ENCODE measurements at regions not wholly inside any gene's neighbourhood (a gene's known extent, or its start where the extent isn't known, plus 50 kb on each side); places are given as distances from the start of the nearest gene placed in this dataset.

- DNase-seq: peak in 1 of 2 experiments; percentile 5
These were observed 1278.6 kb downstream of the PCDH7 start for GRCh38 chr4:31998807-31999206.

DNA sequence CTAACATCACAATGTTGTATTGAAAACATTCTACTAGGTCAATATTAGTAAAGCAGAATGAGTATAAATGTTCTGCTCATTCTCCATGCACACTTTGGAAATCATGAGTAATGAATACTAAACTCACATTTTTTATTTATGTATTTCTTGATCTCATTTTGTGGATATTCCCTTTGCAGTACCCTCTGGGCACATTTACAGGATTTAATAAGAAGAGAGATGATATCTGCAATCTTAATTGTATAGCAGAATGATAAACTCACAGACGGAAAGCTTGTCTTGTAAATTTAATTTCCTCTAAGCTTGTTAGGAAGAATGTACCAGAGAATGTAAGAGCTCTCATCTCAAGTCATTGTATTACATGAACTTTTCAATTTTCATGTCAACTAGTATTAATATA lies 1279.7 kb downstream of the PCDH7 start:
- DNase-seq: no peak

- DNase-seq: no peak
These were observed 1280.8 kb downstream of the PCDH7 start for GRCh38 chr4:32000846-32001488.

DNA sequence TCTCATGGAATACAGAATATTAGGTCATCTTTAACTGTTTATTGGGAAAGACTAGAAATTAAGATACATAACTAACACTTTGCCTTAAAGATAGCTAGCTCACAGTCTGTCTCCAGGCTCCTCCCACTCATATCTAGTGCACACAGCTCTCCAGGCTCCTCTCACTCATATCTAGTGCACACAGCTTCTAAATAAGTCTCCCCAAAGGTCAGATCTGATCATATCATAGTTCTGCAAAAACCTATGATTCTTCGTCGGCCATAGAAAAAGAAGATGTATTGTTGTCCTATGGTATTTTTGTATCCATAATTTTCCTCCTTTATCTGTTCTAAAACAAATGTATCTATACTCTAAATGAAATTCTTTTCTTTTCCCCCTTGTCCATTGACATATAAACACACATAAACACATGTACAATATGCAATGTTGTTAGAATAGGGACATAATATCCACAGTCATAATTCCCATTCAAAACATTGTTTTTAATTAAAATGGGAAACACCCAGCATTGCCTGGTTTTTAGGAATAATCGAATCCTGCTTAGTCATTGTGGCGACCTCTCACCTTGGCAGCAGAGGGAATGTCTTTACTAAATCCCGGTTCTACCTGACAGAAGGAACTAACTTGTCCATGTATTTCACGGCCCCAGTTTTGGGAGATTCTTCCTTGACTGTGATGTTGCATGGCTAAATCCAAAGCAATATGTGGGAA lies 1282.0 kb downstream of the PCDH7 start:
- DNase-seq: no peak

DNA sequence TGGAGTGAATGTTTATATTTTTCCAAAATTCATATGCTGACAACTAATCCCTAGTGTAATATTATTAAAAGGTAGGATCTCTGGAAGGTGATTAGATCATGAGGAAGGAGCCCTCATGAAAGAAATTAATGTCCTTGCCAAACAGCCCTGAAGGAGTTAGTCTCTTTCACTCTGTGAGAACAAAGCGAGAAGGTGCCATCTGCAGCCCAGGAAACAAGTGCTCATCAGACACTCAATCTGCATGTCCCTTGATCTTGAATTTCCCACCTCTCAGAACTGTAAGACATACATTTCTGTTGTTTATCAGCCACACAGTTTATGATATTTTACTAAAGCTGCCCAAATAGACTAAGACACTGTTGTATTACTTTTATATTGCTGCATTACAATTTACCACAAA lies 1283.4 kb downstream of the PCDH7 start:
- DNase-seq: no peak

- no peak for DNase-seq
These were observed 1290.1 kb downstream of the PCDH7 start for GRCh38 chr4:32010221-32010620.

DNA sequence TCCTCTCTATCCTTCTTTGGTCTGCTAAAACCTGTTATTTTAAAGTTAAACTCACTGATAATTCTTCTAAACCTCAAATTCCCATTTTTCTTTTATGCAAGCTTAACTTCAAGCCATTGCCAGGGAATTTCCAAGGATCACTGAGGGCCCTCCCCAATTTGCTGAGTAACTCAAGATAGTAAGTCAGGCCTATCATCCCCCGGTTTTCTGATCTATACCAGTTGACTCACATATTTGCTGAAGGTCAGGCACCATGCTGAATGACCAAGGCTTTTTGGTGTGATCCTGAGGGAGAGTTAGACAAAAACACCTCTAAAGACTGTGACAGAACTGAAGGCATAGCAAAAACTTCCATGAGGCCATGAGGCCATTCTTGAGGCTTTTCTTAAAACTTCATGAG lies 1301.9 kb downstream of the PCDH7 start:
- no peak for DNase-seq

DNA sequence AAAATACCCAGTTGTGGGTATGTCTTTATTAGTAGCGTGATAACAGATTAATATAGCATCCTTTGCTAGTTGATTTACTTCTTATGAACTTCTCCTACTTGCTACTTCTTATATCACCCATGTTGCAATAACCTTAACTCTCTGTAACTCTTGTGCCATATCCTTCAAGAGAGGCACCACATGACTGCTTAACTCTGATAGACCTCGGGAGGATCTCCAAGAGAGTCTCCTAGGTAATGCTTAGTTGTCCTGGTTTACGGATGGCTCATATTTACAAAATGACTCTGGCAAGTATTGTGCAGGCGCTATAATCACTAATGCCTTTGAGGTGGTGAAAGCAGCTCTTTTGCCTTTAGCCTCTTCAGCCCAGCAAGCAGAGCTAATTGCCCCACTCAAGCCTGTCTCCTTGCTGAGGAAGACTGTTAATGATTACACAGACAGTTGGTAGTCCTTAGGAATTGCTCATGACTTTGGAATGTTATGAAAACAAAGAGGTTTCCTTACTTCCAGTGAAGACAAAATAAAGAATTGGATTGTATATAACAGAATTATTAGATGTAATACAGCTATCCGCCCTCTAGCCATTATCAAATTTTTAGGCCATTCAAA lies 1305.8 kb downstream of the PCDH7 start:
- no peak for DNase-seq

- DNase-seq: no peak
These were observed 1310.2 kb downstream of the PCDH7 start for GRCh38 chr4:32030406-32030805.

DNA sequence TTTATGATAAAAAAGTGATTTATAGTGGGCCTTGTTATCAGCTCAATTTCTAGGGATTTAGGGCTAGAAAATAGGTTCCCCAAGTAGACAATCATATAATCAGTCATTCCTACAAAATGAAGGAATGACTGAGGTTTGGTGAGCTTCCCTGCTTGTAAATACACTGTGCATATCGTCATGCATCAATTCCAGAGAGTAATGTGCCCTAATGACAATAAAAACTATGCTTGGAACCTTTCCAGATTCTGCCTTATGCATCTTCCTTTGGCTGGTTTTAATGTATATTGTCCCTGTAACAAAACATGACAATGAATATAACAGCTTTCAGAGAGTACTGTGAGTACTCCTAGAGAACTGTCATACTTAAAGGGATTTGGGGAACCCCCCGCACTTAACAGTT lies 1310.9 kb downstream of the PCDH7 start:
- DNase-seq: no peak

DNA sequence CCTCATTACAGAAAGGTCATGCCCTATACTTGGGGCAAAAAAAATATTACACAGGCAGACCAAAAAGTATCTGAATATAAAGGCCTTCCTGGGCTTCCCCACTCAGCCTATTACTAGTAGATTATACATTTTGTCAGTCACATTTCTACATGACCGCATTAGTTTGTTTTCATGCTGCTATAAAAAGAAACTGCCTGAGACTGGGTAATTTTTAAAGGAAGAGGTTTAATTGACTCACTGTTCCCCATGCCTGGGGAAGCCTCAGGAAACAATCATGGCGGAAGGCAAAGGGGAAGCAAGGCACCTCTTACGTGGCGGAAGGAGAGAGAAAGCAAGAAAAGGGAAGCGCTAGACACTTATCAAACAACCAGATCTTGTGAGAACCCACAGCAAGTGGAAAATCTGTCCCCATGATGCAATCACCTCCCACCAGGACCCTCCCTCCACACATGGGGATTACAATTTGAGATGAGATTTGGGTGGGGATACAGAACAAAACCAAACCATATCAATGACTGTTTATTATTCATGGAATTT lies 1312.0 kb downstream of the PCDH7 start:
- no peak for DNase-seq

GRCh38 chr4:32037399-32037798 lies 1317.2 kb downstream of the PCDH7 start:
- DNase-seq: no peak

DNA sequence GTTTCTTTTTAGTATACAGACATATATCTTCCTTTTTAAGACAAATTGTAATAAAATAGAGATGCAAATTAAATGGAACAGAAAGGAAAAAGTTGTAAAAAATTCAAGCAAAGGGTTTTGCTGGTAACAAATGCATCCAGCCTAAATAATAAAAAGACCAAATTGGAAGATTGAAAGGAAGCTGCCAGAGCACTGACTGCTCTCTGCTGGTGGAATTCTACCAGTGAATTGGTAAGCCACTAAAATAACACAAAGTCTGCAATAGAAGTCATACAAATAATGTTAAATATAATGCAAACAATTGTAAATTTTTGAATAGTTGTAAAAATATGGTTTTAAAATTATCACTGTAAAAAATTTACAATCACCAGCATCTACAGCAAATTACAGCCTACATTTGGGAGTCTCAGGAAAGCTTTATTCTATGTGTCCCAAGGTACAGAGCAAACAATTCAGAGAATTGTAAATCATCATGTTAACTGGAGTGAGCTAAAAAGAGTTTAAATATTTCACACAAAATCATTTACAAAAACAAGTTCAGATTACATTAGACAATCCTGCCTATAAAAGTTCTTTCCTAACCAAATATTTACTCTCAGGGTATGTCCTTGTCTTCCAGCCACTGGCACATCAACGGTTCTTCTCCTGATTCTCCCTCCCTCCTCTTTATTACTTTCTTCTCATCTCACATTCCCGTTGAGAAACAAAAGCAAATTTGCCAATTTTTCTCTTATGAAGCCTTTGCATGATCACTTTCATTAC lies 1322.5 kb downstream of the PCDH7 start:
- DNase-seq: no peak

DNA sequence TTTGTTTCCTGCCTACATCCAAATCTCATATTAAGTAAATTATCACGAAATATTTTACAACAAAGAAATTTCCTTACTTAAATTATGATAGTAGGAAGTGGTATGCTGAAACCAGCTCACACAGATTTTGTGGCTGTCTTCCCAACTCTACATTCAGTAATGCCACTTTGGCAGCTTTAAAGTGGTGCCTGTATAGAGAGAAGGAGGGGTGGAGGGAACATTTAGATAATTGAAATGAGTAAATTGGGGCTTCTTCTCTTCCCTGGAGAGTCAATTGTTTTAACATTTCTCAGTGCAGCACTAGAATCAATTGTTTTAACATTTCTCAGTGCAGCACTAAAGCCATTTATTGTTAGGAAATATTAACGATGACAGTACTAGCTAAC lies 1323.1 kb downstream of the PCDH7 start:
- peak in 1 of 2 experiments; percentile 9 for DNase-seq

DNA sequence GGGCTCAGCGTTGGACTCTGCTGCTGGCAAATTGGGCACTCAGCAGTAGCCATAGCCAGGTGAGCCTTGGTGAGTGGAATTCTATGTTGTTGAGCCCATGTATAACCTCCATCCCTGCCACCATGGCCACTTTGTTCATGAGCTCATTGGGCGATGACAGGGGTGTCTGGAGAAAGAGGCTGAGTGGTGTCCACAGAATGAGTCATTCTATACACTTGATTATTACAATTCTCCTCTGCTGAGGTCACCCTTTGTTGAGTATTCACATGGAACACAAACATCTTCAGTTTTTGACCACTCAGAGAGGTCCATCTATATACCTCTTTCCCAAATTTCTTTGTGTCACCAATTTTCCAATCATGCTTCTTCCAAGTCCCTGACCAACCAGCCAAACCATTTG lies 1341.7 kb downstream of the PCDH7 start:
- no peak for DNase-seq

GRCh38 chr4:32073542-32073941 lies 1353.4 kb downstream of the PCDH7 start:
- DNase-seq: no peak

GRCh38 chr4:32087211-32087610 lies 1367.0 kb downstream of the PCDH7 start:
- no peak for DNase-seq

DNA sequence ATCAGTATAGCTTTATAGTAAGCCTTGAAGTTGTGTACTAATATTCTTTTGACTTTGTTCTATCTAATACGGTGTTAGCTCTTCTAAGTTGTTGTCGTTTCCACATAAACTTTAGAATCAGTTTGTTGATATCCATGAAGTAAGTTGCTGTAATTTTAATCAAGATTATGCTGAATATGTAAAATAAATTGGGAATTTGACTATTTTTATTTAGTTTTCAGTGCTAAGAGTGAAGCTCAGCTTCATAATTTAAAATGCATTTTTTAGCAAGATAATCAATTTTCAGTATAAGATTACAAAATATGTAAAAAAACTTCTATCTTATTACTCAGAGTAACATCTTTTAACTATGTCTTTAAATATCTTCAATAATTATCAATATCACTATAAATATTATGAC lies 1374.8 kb downstream of the PCDH7 start:
- no peak for DNase-seq

GRCh38 chr4:32102896-32103295 lies 1382.7 kb downstream of the PCDH7 start:
- no peak for DNase-seq

GRCh38 chr4:32106767-32107166 lies 1386.6 kb downstream of the PCDH7 start:
- no peak for DNase-seq

DNA sequence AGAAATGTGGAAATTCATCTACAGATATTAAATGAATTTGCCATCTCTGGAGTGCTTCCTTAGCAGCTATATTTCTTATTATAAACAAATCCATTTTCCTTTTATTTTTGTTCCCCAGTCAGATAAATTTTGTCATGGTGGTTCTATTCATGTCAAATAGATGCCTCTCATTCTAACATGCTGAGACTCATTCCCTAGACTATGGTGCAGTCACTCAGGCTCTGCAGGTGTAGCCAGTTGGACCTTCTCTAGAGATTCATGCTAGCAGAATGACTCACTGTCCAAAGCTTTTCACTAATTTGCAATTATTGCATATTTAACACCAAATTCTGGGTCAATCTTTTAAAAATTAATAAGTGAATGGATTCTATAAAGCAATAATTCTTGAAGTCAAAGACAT lies 1392.7 kb downstream of the PCDH7 start:
- no peak for DNase-seq

GRCh38 chr4:32117693-32118092 lies 1397.5 kb downstream of the PCDH7 start:
- DNase-seq: no peak

GRCh38 chr4:32119907-32120306 lies 1399.7 kb downstream of the PCDH7 start:
- no peak for DNase-seq

Data from NCI-H446 (cell line).